ENCODE measurements at regions not wholly inside any gene's neighbourhood (a gene's known extent, or its start where the extent isn't known, plus 50 kb on each side); places are given as distances from the start of the nearest gene placed in this dataset.
"Not testable (repeated sequence)": the region's sequence is repeated elsewhere in the genome, so short reads cannot be mapped to it uniquely, and the experiment has no call there.

GRCh38 chr18:47669815-47670214, 260.6 kb downstream of the SMAD2 start:
- no peak for DNase-seq

- no peak for DNase-seq
Measured at GRCh38 chr18:47658498-47658897, 272.0 kb downstream of the SMAD2 start.

GRCh38 chr18:47654988-47655387, 275.5 kb downstream of the SMAD2 start:
- no peak for DNase-seq

- DNase-seq = no peak
Measured at GRCh38 chr18:47644896-47645295, 285.6 kb downstream of the SMAD2 start.

GRCh38 chr18:47637551-47637950, 292.9 kb downstream of the SMAD2 start:
- DNase-seq = not testable (repeated sequence)

- no peak for DNase-seq
Measured at GRCh38 chr18:47635416-47635815, 295.0 kb downstream of the SMAD2 start.

- no peak for DNase-seq
Measured at GRCh38 chr18:47632970-47633635, 297.4 kb downstream of the SMAD2 start.

- no peak for DNase-seq
Measured at GRCh38 chr18:47628893-47629292, 301.6 kb downstream of the SMAD2 start.

GRCh38 chr18:47628240-47628781, 302.1 kb downstream of the SMAD2 start:
- DNase-seq = no peak

GRCh38 chr18:47627030-47627429, 303.4 kb downstream of the SMAD2 start:
- DNase-seq = no peak

- no peak for DNase-seq
Measured at GRCh38 chr18:47619771-47620448, 310.5 kb downstream of the SMAD2 start.

- DNase-seq = no peak
Measured at GRCh38 chr18:47618758-47619157, 311.7 kb downstream of the SMAD2 start.

- no peak for DNase-seq
Measured at GRCh38 chr18:47615043-47615442, 315.4 kb downstream of the SMAD2 start.

- DNase-seq = no peak
Measured at GRCh38 chr18:47613929-47614328, 316.5 kb downstream of the SMAD2 start.

GRCh38 chr18:47611649-47612048, 318.8 kb downstream of the SMAD2 start:
- DNase-seq = no peak

- DNase-seq = no peak
Measured at GRCh38 chr18:47606526-47606925, 323.9 kb downstream of the SMAD2 start.

GRCh38 chr18:47605093-47605492, 325.4 kb downstream of the SMAD2 start:
- no peak for DNase-seq

- no peak for DNase-seq
Measured at GRCh38 chr18:47604021-47604420, 326.4 kb downstream of the SMAD2 start.

- DNase-seq = no peak
Measured at GRCh38 chr18:47603158-47603557, 327.3 kb downstream of the SMAD2 start.

GRCh38 chr18:47602273-47602897, 328.1 kb downstream of the SMAD2 start:
- DNase-seq = no peak

GRCh38 chr18:47601581-47602272, 328.7 kb downstream of the SMAD2 start:
- no peak for DNase-seq

- DNase-seq = peak in 1 of 2 experiments; percentile 24
Measured at GRCh38 chr18:47595831-47596501, 334.5 kb downstream of the SMAD2 start.

GRCh38 chr18:47594621-47595086, 335.8 kb downstream of the SMAD2 start:
- DNase-seq = no peak

Data from SHP77 (cell line).